ENCODE measurements at regions not wholly inside any gene's neighbourhood (a gene's known extent, or its start where the extent isn't known, plus 50 kb on each side); places are given as distances from the start of the nearest gene placed in this dataset.

DNA sequence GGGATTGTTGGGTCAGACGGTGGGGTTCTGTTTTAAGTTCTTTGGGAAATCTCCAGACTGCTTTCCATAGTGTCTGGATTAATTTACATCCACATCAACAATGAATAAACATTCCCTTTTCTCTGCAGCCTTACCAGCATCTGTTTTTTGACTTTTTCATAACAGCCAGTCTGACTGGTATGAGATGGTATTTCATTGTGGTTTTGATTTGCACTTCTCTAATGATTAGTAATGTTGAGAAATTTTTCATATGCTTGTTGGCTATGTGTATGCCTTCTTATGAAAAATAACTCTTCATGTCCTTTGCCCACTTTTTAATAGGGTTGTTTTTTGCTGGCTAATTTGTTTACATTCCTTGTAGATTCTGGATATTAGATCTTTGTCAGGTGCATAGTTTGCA, 140.8 kb upstream of the CNTN1 start:
- no peak for DNase-seq (ENCODE audit: low spot score in 2 of 2)
- FAIRE-seq, result no peak

DNA sequence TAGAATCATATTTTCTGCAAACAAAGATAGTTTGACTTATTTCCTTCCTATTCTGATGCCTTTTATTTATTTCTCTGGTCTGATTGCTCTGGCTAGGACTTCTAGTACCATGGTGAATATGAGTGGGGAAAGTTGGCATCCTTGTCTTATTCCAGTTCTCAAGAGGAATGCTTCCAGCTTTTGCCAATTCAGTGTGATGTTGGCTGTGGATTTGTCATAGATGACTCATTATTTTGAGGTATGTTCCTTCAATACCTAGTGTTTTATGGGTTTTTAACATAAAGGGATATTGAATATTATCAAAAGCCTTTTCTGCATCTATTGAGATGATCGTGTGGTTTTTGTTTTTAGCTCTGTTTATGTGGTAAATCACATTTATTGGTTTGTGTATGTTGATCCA, 139.4 kb upstream of the CNTN1 start:
- DNase-seq (ENCODE audit: low spot score in 2 of 2), result no peak
- no peak for FAIRE-seq

DNA sequence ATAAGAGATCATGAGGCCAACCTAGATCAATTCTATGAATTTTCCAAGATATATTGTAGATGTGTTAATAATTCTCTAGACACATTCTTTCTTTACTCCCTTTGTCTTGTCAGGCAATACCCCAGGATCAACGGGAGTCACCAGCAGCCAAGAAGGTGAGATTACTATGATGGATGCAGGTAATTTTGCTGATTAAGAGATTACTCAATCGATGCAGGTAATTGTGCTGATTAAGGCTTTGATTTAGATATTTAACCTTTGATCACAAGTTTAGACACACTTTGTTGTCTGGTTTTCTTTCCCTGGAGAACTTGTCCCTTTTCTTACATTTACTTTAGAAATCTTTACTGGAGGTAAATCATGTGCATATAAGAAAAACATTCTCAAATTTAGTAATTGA, 134.3 kb upstream of the CNTN1 start:
- DNase-seq (ENCODE audit: low spot score in 2 of 2) (no peak), FAIRE-seq (no peak)

DNA sequence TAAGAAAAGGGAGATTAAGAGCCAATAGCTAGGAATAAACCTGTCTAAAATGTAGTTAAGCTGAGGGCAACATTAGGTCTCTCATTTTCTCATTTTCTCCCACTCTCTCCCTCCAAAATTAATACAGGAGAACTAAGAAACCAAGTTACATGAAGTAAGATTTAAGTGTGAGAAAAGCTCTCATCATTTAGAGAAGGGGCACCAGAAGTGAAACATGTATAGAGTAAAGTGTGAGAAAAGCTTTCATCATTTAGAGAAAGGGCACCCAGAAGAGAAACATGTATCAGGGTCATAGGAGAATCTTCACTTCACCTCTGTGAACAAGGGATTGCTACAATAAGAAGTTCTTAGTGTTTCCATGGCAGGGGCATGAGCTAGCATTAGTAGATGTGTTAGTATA, 132.4 kb upstream of the CNTN1 start:
- DNase-seq (ENCODE audit: low spot score in 2 of 2), result no peak
- FAIRE-seq, result no peak

DNA sequence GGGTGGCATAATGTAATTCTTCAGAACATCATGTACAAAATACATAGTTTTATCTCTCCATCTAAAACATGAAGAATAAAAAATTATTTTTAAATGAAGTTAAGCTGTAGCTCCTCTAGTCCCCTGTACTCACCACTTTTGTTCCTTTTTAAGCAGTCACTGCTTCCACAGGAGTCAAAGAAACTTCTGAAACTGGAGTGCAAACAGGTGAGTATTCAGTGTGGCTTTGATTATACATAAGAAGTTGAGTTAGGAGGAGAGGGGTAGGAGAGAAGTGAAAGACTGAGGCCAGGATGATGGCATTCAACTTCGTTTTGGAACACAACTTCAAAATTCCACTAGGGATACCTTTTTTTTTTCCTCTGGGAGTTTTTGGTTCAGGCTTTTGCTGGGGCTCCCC, 131.4 kb upstream of the CNTN1 start:
- FAIRE-seq, result no peak
- DNase-seq (ENCODE audit: low spot score in 2 of 2), result no peak

GRCh38 chr12:40561395-40561966, 130.8 kb upstream of the CNTN1 start:
- DNase-seq (ENCODE audit: low spot score in 2 of 2) (no peak), FAIRE-seq (no peak)

DNA sequence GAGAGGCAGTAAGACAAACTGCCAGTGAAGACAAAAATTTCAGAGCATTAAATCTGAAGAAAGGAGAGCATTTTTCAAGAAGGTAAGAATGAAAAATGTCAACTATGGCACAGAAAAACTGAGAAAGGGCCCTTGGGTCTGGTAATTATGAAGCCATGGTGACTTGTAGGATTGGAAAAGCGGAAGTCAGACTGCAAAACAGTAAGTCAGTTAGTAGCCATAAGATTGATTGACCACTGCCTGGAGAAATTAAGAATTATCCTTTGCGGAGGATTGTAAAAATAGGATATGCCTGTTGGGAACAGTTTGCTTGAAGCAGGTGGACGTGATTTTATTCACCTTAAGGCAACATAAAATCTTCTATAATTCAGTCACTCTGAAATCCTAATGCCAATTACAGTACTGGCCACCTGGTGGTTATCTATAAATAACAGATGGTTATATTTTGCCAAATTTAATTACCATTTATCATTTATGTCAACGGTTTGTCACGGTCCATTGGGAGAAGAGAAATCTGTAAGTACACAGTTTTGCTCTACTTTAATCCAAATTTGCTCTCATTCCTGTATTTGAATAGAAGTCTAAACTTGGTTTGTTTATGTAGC, 127.1 kb upstream of the CNTN1 start:
- no peak for DNase-seq (ENCODE audit: low spot score in 2 of 2)
- FAIRE-seq, result no peak

DNA sequence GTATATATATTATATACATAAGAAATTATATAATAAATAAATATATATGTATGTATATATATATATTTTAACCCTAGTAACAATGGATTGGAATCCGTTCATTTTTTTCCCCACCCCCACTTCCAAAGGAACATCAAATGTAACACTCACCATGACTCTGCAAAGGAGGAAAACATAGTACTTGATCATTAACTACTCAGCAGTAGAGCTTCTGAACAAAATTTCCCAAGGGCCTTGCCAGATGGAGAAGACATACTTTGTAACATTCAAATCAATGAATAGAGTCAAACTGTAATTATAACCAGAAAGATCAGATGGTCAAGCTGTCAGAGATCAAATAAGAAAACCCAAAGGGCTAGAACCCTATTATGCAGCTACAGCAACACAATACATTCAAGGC, 126.0 kb upstream of the CNTN1 start:
- FAIRE-seq, result no peak
- no peak for DNase-seq (ENCODE audit: low spot score in 2 of 2)

DNA sequence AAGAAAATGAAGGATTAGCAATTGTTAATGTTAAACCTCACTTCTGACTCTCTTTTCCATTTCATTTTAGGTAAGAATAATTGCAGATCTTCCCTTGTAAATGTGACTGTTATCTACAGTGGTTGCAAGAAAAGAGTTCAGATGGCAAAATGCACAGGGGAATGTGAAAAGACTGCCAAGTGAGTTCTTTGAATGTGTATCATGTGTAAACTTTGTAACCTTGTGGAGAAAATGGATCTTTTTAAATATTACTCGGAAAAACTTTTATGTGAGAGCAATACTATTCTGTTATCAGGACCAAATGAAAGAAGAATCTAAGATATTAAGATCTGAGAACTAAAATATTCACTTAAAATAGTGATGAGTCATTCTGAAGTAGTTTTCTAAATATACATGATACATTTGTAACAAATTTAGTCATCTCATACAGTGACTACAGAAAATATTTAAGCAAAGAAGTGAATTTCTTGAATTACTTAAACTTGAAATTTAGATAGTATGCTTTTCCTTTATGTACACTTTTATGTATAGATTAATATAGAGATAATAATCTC, 122.5 kb upstream of the CNTN1 start:
- DNase-seq (ENCODE audit: low spot score in 2 of 2), result no peak
- peak; percentile 6 for FAIRE-seq

- DNase-seq (ENCODE audit: low spot score in 2 of 2) (no peak), FAIRE-seq (no peak)
Observed at GRCh38 chr12:40573024-40573423, 119.2 kb upstream of the CNTN1 start.

DNA sequence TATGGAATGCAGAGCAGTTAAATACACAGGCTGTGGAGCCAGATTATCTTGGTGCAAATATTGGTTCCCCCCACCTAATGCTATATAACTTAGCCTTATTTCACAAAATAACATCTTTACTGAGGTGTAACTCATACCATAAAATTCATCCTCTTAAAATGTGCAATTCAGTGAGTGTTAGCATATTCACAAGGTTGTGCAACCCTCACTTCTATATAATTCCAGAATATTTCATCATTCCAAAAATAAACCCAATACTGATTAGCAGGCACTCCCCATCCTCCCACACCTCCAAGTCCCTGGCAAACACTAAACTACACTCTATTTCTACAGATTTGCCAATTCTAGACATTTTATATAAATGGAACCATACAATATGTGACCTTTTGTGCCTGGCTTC, 116.3 kb upstream of the CNTN1 start:
- FAIRE-seq, result no peak
- no peak for DNase-seq (ENCODE audit: low spot score in 2 of 2)

DNA sequence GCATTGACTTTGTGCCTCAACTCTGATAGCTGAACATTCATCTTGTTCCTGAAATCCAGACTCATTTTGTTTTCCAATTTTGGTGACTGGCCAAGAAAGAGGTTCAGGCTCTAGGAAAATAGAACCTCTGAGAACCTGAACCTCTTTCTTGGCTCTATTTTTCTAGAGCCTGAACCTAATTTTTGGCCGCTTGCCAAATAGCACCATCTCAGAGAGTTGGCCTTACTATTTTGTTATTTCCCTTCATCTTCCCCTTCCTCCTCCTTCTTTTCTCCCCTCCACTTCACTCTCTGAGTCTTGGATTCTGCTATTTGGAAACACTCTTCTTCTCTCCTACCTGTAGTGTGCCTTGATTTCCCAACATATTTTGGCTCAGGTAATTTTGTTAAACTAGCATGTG, 114.4 kb upstream of the CNTN1 start:
- FAIRE-seq, result no peak
- no peak for DNase-seq (ENCODE audit: low spot score in 2 of 2)

DNA sequence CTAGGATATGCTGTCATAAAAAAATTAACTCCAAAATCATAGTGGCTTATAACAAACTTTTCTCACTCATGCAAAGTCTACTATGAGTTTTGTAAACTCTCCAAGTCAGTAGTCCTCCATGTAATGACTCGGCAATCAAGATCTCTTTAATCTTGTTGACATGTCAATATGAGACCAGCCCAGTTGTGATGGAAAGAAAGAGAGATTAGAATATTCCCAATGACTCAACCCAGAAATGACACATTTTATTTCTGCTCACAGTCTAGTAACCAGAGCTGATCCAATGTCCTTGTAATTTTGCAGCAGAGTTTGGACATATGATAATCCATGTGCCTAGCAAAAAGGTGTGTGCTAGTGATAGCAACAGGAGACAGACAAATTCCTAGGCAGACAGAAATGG, 112.6 kb upstream of the CNTN1 start:
- DNase-seq (ENCODE audit: low spot score in 2 of 2) (no peak), FAIRE-seq (no peak)

- FAIRE-seq, result no peak
- no peak for DNase-seq (ENCODE audit: low spot score in 2 of 2)
Observed at GRCh38 chr12:40580346-40580745, 111.9 kb upstream of the CNTN1 start.

DNA sequence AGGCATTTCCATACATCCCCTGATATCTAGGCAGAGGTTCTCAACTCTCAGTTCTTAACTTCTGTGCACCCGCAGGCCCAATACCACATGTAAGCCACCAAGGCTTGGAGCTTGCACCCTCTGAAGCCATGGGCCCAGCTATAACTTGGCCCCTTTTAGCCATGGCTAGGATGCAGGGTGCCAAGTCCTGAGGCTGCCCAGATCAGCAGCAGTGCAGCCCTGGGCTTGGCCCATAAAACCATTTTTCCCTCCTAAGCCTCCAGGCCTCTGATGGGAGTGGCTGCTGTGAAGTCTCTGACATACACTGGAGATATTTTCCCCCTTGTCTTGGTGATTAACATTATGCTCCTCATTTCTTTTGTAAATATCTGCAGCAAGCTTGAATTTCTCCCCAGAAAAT, 110.3 kb upstream of the CNTN1 start:
- FAIRE-seq (no peak), DNase-seq (ENCODE audit: low spot score in 2 of 2) (no peak)

- no peak for DNase-seq (ENCODE audit: low spot score in 2 of 2)
- FAIRE-seq, result no peak
Observed at GRCh38 chr12:40583743-40584142, 108.5 kb upstream of the CNTN1 start.

DNA sequence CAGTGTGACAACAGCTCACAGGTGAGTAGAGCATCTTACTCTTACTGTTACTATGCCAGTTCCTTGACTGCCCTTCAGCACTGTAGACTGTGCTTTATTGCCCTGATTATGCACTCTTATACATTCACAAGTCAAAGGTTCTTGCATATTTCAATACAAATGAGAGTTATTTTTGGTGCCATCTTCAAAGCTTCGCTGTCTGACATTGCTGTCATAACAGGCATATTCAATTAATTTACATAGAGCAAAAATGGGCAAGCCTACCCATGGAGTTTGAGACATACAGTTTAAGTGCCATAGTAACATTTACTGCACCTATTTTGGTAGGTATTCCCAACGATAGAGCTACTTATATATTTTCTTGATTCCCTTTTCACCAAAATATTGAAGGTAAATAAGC, 107.5 kb upstream of the CNTN1 start:
- DNase-seq (ENCODE audit: low spot score in 2 of 2) (no peak), FAIRE-seq (no peak)

DNA sequence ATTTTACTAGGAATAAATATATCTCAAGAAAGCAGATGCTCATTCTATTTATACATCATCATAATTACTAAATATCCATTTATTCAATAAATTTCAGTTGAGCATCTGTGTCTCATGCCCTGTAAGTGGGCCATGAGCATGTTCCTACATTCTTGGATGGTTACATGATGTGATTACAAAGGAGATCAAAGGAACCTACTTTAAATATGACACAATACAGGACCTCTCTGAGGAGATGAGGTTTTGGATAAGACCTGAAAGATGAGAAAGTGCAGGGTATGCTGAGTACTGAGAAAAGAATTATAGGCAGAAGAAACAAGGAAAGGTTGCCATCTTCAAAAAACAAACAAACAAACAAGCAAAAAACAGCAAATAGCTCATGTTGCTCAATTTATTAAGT, 105.4 kb upstream of the CNTN1 start:
- DNase-seq (ENCODE audit: low spot score in 2 of 2), result no peak
- FAIRE-seq, result no peak

- no peak for DNase-seq (ENCODE audit: low spot score in 2 of 2)
- FAIRE-seq, result no peak
Observed at GRCh38 chr12:40587421-40587820, 104.8 kb upstream of the CNTN1 start.

GRCh38 chr12:40587970-40588369, 104.3 kb upstream of the CNTN1 start:
- FAIRE-seq, result no peak
- no peak for DNase-seq (ENCODE audit: low spot score in 2 of 2)

- no peak for DNase-seq (ENCODE audit: low spot score in 2 of 2)
- FAIRE-seq, result no peak
Observed at GRCh38 chr12:40597133-40597532, 95.1 kb upstream of the CNTN1 start.

- DNase-seq (ENCODE audit: low spot score in 2 of 2), result no peak
- FAIRE-seq, result no peak
Observed at GRCh38 chr12:40598073-40598472, 94.2 kb upstream of the CNTN1 start.

DNA sequence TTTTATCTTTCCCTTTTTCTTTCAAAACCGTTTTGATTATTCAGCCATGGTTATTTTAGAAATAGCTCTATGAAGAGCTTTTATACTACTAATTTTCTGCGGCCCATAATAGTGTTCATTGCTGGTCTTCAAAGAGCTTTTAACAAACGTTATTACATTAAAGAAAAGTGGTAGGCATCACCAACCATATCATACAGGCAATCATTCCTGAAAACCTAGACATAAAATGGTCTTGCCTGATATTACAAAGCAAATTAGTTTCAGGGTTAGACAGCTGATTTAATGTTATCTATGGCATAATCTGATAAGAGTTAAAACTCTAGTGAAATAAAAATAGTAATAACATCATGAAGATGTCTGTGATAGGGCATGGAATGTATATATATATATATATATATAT, 89.7 kb upstream of the CNTN1 start:
- no peak for DNase-seq (ENCODE audit: low spot score in 2 of 2)
- no peak for FAIRE-seq

All from frontal cortex (tissue), 3 donors.